CD14-positive monocyte (primary cell): ENCODE measurements at regions not wholly inside any gene's neighbourhood (a gene's known extent, or its start where the extent isn't known, plus 50 kb on each side); places are given as distances from the start of the nearest gene placed in this dataset.

ENCODE experiments used
- DNase-seq, 3 donors: peaks; one replicate each; pipeline ENCODE4 v3.0.0-alpha.2; 2011 to 2022
- H2AFZ ChIP-seq: 2 replicates; pipeline ENCODE4 v1.6.0; 2012; ENCODE audit warnings: mild to moderate bottlenecking, low read depth, low read length, inconsistent platforms; ENCODE audit not compliant: insufficient read depth, poor library complexity, severe bottlenecking
- H3K27ac ChIP-seq, 2 donors: 1 replicate in 1 of 2; 2 replicates in 1 of 2; pipeline ENCODE4 v1.5.1; 2012 to 2013; ENCODE audit warnings: low read length in 2 of 2, control low read depth in 1 of 2, inconsistent platforms in 1 of 2, low read depth in 1 of 2, mild to moderate bottlenecking in 1 of 2
- H3K27me3 ChIP-seq, 2 donors: one replicate each; pipeline versions ENCODE4 v1.6.0 to v1.6.1; 2011 to 2013; ENCODE audit warnings: low read length in 2 of 2; ENCODE audit not compliant: control insufficient read depth in 2 of 2, insufficient read depth in 2 of 2
- H3K36me3 ChIP-seq, 2 donors: replicated peaks in 1 of 2; 1 replicate in 1 of 2; 2 replicates in 1 of 2; pipeline versions ENCODE4 v1.5.1 to v1.6.1; 2012 to 2013; ENCODE audit warnings: low read length in 2 of 2, control low read depth in 1 of 2, inconsistent platforms in 1 of 2, mild to moderate bottlenecking in 1 of 2; ENCODE audit not compliant: insufficient read depth in 2 of 2, control insufficient read depth in 1 of 2
- H3K4me1 ChIP-seq, 2 donors: 1 replicate in 1 of 2; 2 replicates in 1 of 2; pipeline versions ENCODE4 v1.5.1 to v1.6.1; 2012 to 2013; ENCODE audit warnings: low read length in 2 of 2, control low read depth in 1 of 2, inconsistent platforms in 1 of 2, mild to moderate bottlenecking in 1 of 2, moderate library complexity in 1 of 2; ENCODE audit not compliant: insufficient read depth in 2 of 2, control insufficient read depth in 1 of 2
- H3K4me2 ChIP-seq: replicated peaks from 2 replicates; pipeline ENCODE3; 2012; ENCODE audit warnings: low read length, moderate library complexity, mild to moderate bottlenecking; ENCODE audit not compliant: poor library complexity, severe bottlenecking; ENCODE audit errors: extremely low read depth
- H3K4me3 ChIP-seq, 3 experiments: fragments of 200-600 bp in 1 of 3; sonication (generic) in 1 of 3; replicated peaks in 1 of 3; 1 replicate in 2 of 3; 2 replicates in 1 of 3; pipeline ENCODE4 v1.5.1; 2011 to 2013; ENCODE audit warnings: low read length in 3 of 3, mild to moderate bottlenecking in 3 of 3, control low read depth in 2 of 3, low read depth in 2 of 3, inconsistent platforms in 1 of 3, moderate library complexity in 1 of 3
- H3K79me2 ChIP-seq: 2 replicates; pipeline ENCODE4 v1.6.0; 2012; ENCODE audit warnings: mild to moderate bottlenecking, control low read depth, inconsistent platforms, low read length, moderate library complexity; ENCODE audit not compliant: insufficient read depth
- H3K9ac ChIP-seq: 2 replicates; pipeline ENCODE4 v1.6.0; 2017; ENCODE audit warnings: low read length, mild to moderate bottlenecking; ENCODE audit not compliant: insufficient read depth, poor library complexity, severe bottlenecking
- H3K9me3 ChIP-seq, 2 donors: replicated peaks in 1 of 2; 1 replicate in 1 of 2; 2 replicates in 1 of 2; pipeline versions ENCODE4 v1.5.1 to v1.6.1; 2012 to 2013; ENCODE audit warnings: low read length in 2 of 2, control low read depth in 1 of 2; ENCODE audit not compliant: control insufficient read depth in 1 of 2, insufficient read depth in 1 of 2
- H4K20me1 ChIP-seq: 2 replicates; pipeline ENCODE4 v1.6.0; 2012; ENCODE audit warnings: mild to moderate bottlenecking, low read length, control low read depth, moderate library complexity; ENCODE audit not compliant: insufficient read depth
- H3K27ac Mint-ChIP-seq, 7 donors: one replicate each; pipeline ENCODE4 v1.8.0; 2020; ENCODE audit warnings: mild to moderate bottlenecking in 7 of 7, mixed read lengths in 7 of 7, moderate library complexity in 6 of 7, inconsistent platforms in 2 of 7
- H3K27me3 Mint-ChIP-seq, 3 donors: one replicate each; pipeline ENCODE4 v1.8.0; 2021 to 2022; ENCODE audit warnings: low read depth in 3 of 3, mild to moderate bottlenecking in 3 of 3, mixed read lengths in 3 of 3, moderate library complexity in 3 of 3, inconsistent platforms in 1 of 3
- H3K36me3 Mint-ChIP-seq, 2 donors: one replicate each; pipeline ENCODE4 v1.8.0; 2020; ENCODE audit warnings: mixed read lengths in 2 of 2, inconsistent platforms in 1 of 2, mild to moderate bottlenecking in 1 of 2
- H3K4me1 Mint-ChIP-seq: one replicate; pipeline ENCODE4 v1.8.0; 2020; ENCODE audit warnings: mild to moderate bottlenecking, mixed read lengths
- H3K4me3 Mint-ChIP-seq, 2 donors: one replicate each; pipeline ENCODE4 v1.8.0; 2020; ENCODE audit warnings: mild to moderate bottlenecking in 2 of 2, mixed read lengths in 2 of 2, moderate library complexity in 1 of 2
- H3K9me3 Mint-ChIP-seq, 7 donors: one replicate each; pipeline ENCODE4 v1.8.0; 2020 to 2022; ENCODE audit warnings: mixed read lengths in 7 of 7, mild to moderate bottlenecking in 6 of 7, moderate library complexity in 6 of 7, inconsistent platforms in 2 of 7
- WGBS: methylation state at CpG from one replicate; pipeline ENCODE4 v1.1.5; 2013; ENCODE audit warnings: missing lambda C conversion rate; ENCODE audit not compliant: insufficient coverage; 5-methylcytosine and 5-hydroxymethylcytosine counted together
- intact Hi-C, 2 donors: fragments of 100-400 bp; cut with micrococcal nuclease; formaldehyde crosslinking; loops; one replicate each; pipeline versions ENCODE4 v1.15.0 to v1.15.1; 2023
- TF ChIP-seq, protein P1 (sequence below): fragments of 200-600 bp; IDR thresholded peaks from one replicate; pipeline ENCODE4 v1.8.0; 2022; ENCODE audit warnings: antibody characterized with exemption, mild to moderate bottlenecking

DNA sequence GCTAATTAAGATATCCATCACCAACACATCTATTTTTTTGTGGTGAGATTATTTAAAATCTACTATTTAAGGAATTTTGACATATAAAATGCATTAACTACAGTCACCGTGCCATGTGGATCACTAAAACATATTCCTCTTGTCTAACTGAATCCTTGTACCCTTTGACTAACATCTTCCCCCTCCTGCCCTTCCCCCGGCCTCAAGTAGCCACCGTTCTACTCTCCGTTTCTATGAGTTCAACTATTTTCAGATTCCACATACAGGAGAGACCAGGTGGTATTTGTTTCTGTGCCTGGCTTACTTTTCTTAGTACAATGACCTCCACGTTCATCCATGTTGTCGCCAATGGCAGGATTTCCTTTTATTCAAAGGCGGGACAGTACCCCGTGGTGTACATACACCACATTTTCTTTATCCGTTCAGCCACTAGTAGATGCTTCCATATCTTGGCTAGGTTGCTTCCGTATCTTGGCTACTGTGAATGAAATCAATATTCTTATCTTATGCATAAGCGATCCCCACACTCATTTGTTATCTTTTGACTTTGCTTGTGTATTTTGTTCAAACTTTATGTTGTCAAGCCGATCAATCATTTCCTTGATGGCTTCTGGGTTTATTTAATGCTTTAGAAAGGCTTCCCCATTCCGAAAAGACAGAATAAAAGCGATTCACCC, 134.7 kb downstream of the KCNJ12 start:
- H2AFZ ChIP-seq = peak overlapping the region; percentile 94
- H3K9ac ChIP-seq = peak overlapping the region; percentile 64
- H3K79me2 ChIP-seq = no peaks in the 10 kb centered on the region
- peak overlapping the region; percentile 93 for H3K4me2 ChIP-seq
- no peak overlapping the region for H3K27ac Mint-ChIP-seq
- 40% methylated on average over 4 of the region's 14 CpGs for WGBS
- TF ChIP-seq, protein P1, sequence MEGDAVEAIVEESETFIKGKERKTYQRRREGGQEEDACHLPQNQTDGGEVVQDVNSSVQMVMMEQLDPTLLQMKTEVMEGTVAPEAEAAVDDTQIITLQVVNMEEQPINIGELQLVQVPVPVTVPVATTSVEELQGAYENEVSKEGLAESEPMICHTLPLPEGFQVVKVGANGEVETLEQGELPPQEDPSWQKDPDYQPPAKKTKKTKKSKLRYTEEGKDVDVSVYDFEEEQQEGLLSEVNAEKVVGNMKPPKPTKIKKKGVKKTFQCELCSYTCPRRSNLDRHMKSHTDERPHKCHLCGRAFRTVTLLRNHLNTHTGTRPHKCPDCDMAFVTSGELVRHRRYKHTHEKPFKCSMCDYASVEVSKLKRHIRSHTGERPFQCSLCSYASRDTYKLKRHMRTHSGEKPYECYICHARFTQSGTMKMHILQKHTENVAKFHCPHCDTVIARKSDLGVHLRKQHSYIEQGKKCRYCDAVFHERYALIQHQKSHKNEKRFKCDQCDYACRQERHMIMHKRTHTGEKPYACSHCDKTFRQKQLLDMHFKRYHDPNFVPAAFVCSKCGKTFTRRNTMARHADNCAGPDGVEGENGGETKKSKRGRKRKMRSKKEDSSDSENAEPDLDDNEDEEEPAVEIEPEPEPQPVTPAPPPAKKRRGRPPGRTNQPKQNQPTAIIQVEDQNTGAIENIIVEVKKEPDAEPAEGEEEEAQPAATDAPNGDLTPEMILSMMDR = no peak
- peaks cover 17 to 27% of the 10 kb centered on the region in 2 donors for H3K4me1 ChIP-seq
- H3K9me3 Mint-ChIP-seq = peaks cover 0 to 6% (median 0%) of the 10 kb centered on the region in 7 donors
- no peaks in the 10 kb centered on the region for H3K36me3 ChIP-seq
- H3K4me3 Mint-ChIP-seq = peak overlapping the region; percentile 76 to 91
- H3K4me1 Mint-ChIP-seq = peaks cover 28% of the 10 kb centered on the region
- H3K36me3 Mint-ChIP-seq = peaks cover 0 to 2% of the 10 kb centered on the region in 2 donors
- H3K4me3 ChIP-seq = peak overlapping the region; percentile 52 to 80 (median 71)
- H3K27me3 Mint-ChIP-seq = peaks cover 23 to 39% (median 36%) of the 10 kb centered on the region in 3 donors
- no peak overlapping the region for H3K27ac ChIP-seq
- DNase-seq = peak in 1 of 3 donors; percentile 9
- peaks cover 8 to 31% of the 10 kb centered on the region in 2 donors for H3K27me3 ChIP-seq
- no peaks in the 10 kb centered on the region for H4K20me1 ChIP-seq
- H3K9me3 ChIP-seq = no peaks in the 10 kb centered on the region
- intact Hi-C loops = loop anchor here (2.0 to 10.0 kb wide), 6 partner anchors 58 to 496 kb away; partner anchors contain the start of genes DHRS7B (in 1 of the 2) and MAP2K3 (in 1 of the 2)

DNA sequence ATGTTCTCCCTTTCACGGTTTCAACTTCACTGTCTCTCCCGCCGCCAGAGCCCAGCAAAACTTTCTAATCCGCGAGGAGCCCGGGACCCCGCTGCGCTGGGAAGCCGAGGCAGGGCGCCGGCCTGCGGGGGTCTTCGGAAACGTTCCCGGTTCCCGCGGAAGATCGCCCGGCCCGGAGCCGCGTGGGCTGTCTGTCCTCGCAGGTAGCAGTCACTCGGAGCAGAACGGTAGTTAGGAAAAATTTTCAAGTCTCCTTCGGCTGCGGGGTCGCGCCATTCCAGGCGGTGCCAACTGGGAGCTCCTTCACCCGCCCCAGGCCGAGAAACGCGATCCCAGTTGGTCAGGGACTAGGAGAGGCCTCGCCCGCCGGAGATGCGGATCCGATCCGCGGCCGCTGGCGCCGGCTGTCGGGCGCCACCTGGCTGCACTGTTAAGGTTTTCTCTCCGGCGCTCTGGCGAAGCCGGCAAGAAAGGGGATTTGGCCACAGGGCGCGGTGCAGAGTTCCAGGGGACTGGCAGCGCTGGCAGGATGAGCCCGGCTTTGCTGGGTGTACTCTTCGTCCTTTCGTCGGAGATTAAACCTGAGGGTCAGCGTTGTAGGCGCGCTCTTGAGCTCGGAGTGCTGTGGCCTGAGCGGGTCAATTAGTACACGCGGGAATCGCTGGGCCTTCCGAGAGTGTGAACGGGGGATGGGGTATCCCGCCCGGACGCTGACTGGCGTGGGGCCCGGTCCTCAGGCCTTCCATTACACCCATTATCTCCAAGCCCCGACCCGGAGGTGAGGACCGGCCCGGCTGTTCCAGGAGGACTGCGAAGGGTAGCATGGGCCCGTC, 135.4 kb downstream of the KCNJ12 start:
- H3K4me3 Mint-ChIP-seq = peak overlapping the region; percentile 76 to 91
- H3K9me3 ChIP-seq = no peaks in the 10 kb centered on the region
- H2AFZ ChIP-seq = peak overlapping the region; percentile 94
- peaks cover 0 to 2% of the 10 kb centered on the region in 2 donors for H3K36me3 Mint-ChIP-seq
- intact Hi-C loops = loop anchor here (2.0 to 10.0 kb wide), 6 partner anchors 59 to 497 kb away; partner anchors contain the start of genes DHRS7B (in 1 of the 2) and MAP2K3 (in 1 of the 2)
- H3K27ac Mint-ChIP-seq = peak overlapping the region in 1 of 7 donors; percentile 37
- no peaks in the 10 kb centered on the region for H4K20me1 ChIP-seq
- H3K9me3 Mint-ChIP-seq = peaks cover 0 to 6% (median 0%) of the 10 kb centered on the region in 7 donors
- peaks cover 8 to 36% of the 10 kb centered on the region in 2 donors for H3K27me3 ChIP-seq
- H3K4me1 Mint-ChIP-seq = peaks cover 28% of the 10 kb centered on the region
- 5% methylated on average over 67 of the region's 78 CpGs for WGBS
- DNase-seq = peak; percentile 54 to 68 (median 65)
- TF ChIP-seq, protein P1 = peak; percentile 76
- peak overlapping the region; percentile 64 for H3K9ac ChIP-seq
- peak overlapping the region; percentile 93 for H3K4me2 ChIP-seq
- H3K36me3 ChIP-seq = no peaks in the 10 kb centered on the region
- no peaks in the 10 kb centered on the region for H3K79me2 ChIP-seq
- peaks cover 17 to 27% of the 10 kb centered on the region in 2 donors for H3K4me1 ChIP-seq
- H3K27ac ChIP-seq = no peak overlapping the region
- H3K27me3 Mint-ChIP-seq = peaks cover 26 to 41% (median 40%) of the 10 kb centered on the region in 3 donors
- H3K4me3 ChIP-seq = peak overlapping the region; percentile 52 to 80 (median 71)
